ENCODE measurements at regions not wholly inside any gene's neighbourhood (a gene's known extent, or its start where the extent isn't known, plus 50 kb on each side); places are given as distances from the start of the nearest gene placed in this dataset.
A peak's percentile ranks its signal among the peaks of the same experiment; 100 is the strongest.

GRCh38 chr5:5939759-5940370 is 438.5 kb downstream of the MED10 start:
- no peak for DNase-seq

GRCh38 chr5:5933651-5934050 is 444.7 kb downstream of the MED10 start:
- DNase-seq, result no peak

- DNase-seq, result no peak
These were observed 445.5 kb downstream of the MED10 start for GRCh38 chr5:5932824-5933223.

GRCh38 chr5:5930561-5930960 is 447.8 kb downstream of the MED10 start:
- no peak for DNase-seq

GRCh38 chr5:5929291-5930020 is 448.9 kb downstream of the MED10 start:
- no peak for DNase-seq

GRCh38 chr5:5925191-5925590 is 453.2 kb downstream of the MED10 start:
- no peak for DNase-seq

- no peak for DNase-seq
These were observed 458.9 kb downstream of the MED10 start for GRCh38 chr5:5919411-5919810.

- DNase-seq, result no peak
These were observed 471.6 kb downstream of the MED10 start for GRCh38 chr5:5906778-5907177.

GRCh38 chr5:5905186-5905585 is 473.2 kb downstream of the MED10 start:
- no peak for DNase-seq

GRCh38 chr5:5904113-5904512 is 474.2 kb downstream of the MED10 start:
- DNase-seq, result no peak

GRCh38 chr5:5902678-5903646 is 475.4 kb downstream of the MED10 start:
- DNase-seq, result no peak

- no peak for DNase-seq
These were observed 477.9 kb downstream of the ICE1 start for GRCh38 chr5:5900350-5900749.

- DNase-seq, result no peak
These were observed 477.2 kb downstream of the ICE1 start for GRCh38 chr5:5899716-5900115.

GRCh38 chr5:5888284-5888683 is 465.8 kb downstream of the ICE1 start:
- no peak for DNase-seq

- DNase-seq, result no peak
These were observed 465.4 kb downstream of the ICE1 start for GRCh38 chr5:5887833-5888232.

GRCh38 chr5:5886812-5887486 is 464.5 kb downstream of the ICE1 start:
- DNase-seq, result no peak

GRCh38 chr5:5886353-5886752 is 463.9 kb downstream of the ICE1 start:
- DNase-seq, result no peak

- no peak for DNase-seq
These were observed 463.3 kb downstream of the ICE1 start for GRCh38 chr5:5885782-5886181.

GRCh38 chr5:5884593-5884992 is 462.1 kb downstream of the ICE1 start:
- no peak for DNase-seq

GRCh38 chr5:5883562-5883961 is 461.1 kb downstream of the ICE1 start:
- no peak for DNase-seq

- DNase-seq, result no peak
These were observed 460.7 kb downstream of the ICE1 start for GRCh38 chr5:5883146-5883545.

GRCh38 chr5:5882706-5883105 is 460.2 kb downstream of the ICE1 start:
- DNase-seq, result peak; percentile 9

GRCh38 chr5:5881294-5881693 is 458.8 kb downstream of the ICE1 start:
- no peak for DNase-seq

Data from occipital lobe (tissue), 1 donor.